GM19043 (cell line): ENCODE measurements at regions not wholly inside any gene's neighbourhood (a gene's known extent, or its start where the extent isn't known, plus 50 kb on each side); places are given as distances from the start of the nearest gene placed in this dataset.

Source experiments
- ATAC-seq: cut with Tn5 transposase; IDR thresholded peaks from one replicate; pipeline ENCODE4 v1.9.1; 2021; ENCODE audit warnings: low read depth; ENCODE audit not compliant: unreplicated experiment

- no peak for ATAC-seq
Observed at GRCh38 chr4:125365731-125366130, 51.0 kb downstream of the FAT4 start.

- no peak for ATAC-seq
Observed at GRCh38 chr4:125368146-125368545, 53.4 kb downstream of the FAT4 start.

- no peak for ATAC-seq
Observed at GRCh38 chr4:125368671-125369081, 53.9 kb downstream of the FAT4 start.

GRCh38 chr4:125369098-125369497 lies 54.3 kb downstream of the FAT4 start:
- ATAC-seq = no peak

- ATAC-seq = no peak
Observed at GRCh38 chr4:125370478-125370877, 55.7 kb downstream of the FAT4 start.

- no peak for ATAC-seq
Observed at GRCh38 chr4:125382995-125383394, 68.2 kb downstream of the FAT4 start.

- no peak for ATAC-seq
Observed at GRCh38 chr4:125387770-125388169, 73.0 kb downstream of the FAT4 start.

- no peak for ATAC-seq
Observed at GRCh38 chr4:125388613-125389012, 73.9 kb downstream of the FAT4 start.

- no peak for ATAC-seq
Observed at GRCh38 chr4:125389713-125390112, 75.0 kb downstream of the FAT4 start.

GRCh38 chr4:125390126-125390525 lies 75.4 kb downstream of the FAT4 start:
- ATAC-seq = no peak

- ATAC-seq = no peak
Observed at GRCh38 chr4:125390727-125391126, 76.0 kb downstream of the FAT4 start.

- no peak for ATAC-seq
Observed at GRCh38 chr4:125392694-125393093, 77.9 kb downstream of the FAT4 start.

GRCh38 chr4:125393825-125394224 lies 79.1 kb downstream of the FAT4 start:
- ATAC-seq = no peak

GRCh38 chr4:125397226-125397625 lies 82.5 kb downstream of the FAT4 start:
- no peak for ATAC-seq

GRCh38 chr4:125398263-125399002 lies 83.7 kb downstream of the FAT4 start:
- no peak for ATAC-seq

- ATAC-seq = no peak
Observed at GRCh38 chr4:125400756-125401155, 86.0 kb downstream of the FAT4 start.

GRCh38 chr4:125401784-125402183 lies 87.0 kb downstream of the FAT4 start:
- no peak for ATAC-seq

- no peak for ATAC-seq
Observed at GRCh38 chr4:125420526-125420925, 105.8 kb downstream of the FAT4 start.

GRCh38 chr4:125421547-125421946 lies 106.8 kb downstream of the FAT4 start:
- ATAC-seq = no peak

- ATAC-seq = no peak
Observed at GRCh38 chr4:125423124-125423523, 108.4 kb downstream of the FAT4 start.

- no peak for ATAC-seq
Observed at GRCh38 chr4:125428832-125429231, 114.1 kb downstream of the FAT4 start.

- ATAC-seq = no peak
Observed at GRCh38 chr4:125430086-125430485, 115.3 kb downstream of the FAT4 start.

GRCh38 chr4:125432078-125432477 lies 117.3 kb downstream of the FAT4 start:
- no peak for ATAC-seq
